PC-9 (cell line): ENCODE measurements at regions not wholly inside any gene's neighbourhood (a gene's known extent, or its start where the extent isn't known, plus 50 kb on each side); places are given as distances from the start of the nearest gene placed in this dataset.

ENCODE experiments used
- BruUV-seq: library from RNA; stranded (reverse); fragments of 400-500 nt; replicated peaks from 2 replicates; lab custom pipeline; 2021; lab: Mats Ljungman, UMichigan
- CTCF ChIA-PET: fragments of 300-600 bp; sonication (Branson Sonifier 250); formaldehyde crosslinking; loops from one replicate; lab custom pipeline; 2022; ENCODE audit warnings: antibody characterized with exemption; lab: Charles Lee
- POLR2A ChIA-PET: fragments of 300-600 bp; sonication (Branson Sonifier 250); formaldehyde crosslinking; loops from one replicate; lab custom pipeline; 2022; ENCODE audit warnings: antibody characterized with exemption; ENCODE audit not compliant: unreplicated experiment; lab: Charles Lee
- DNase-seq, 2 experiments: peaks; one replicate each; pipeline versions ENCODE4 v3.0.0 to v3.0.0-alpha.2; 2015 to 2022; ENCODE audit warnings: mixed read lengths in 1 of 2
- H2AFZ ChIP-seq: fragments of 200-600 bp; sonication (generic); 2 replicates; pipeline ENCODE4 v1.8.1; 2017; ENCODE audit warnings: antibody characterized with exemption
- H3F3A ChIP-seq: fragments of 200-600 bp; sonication (generic); 2 replicates; pipeline ENCODE4 v1.8.1; 2017; ENCODE audit warnings: antibody characterized with exemption, mild to moderate bottlenecking, low read depth; ENCODE audit not compliant: insufficient read depth
- H3K27ac ChIP-seq: fragments of 200-600 bp; sonication (generic); 2 replicates; pipeline ENCODE4 v1.6.1; 2016; ENCODE audit warnings: mixed run types
- H3K27me3 ChIP-seq: fragments of 200-600 bp; sonication (generic); 2 replicates; pipeline ENCODE4 v1.6.1; 2016; ENCODE audit warnings: low read depth, mixed run types; ENCODE audit not compliant: insufficient read depth
- H3K36me3 ChIP-seq: fragments of 200-600 bp; sonication (generic); 2 replicates; pipeline ENCODE4 v1.6.1; 2016; ENCODE audit warnings: low read depth, mixed run types
- H3K4me1 ChIP-seq: fragments of 200-600 bp; sonication (generic); replicated peaks from 2 replicates; pipeline ENCODE4 v1.6.1; 2016; ENCODE audit warnings: mixed run types; ENCODE audit not compliant: insufficient read depth
- H3K4me2 ChIP-seq: fragments of 200-600 bp; sonication (generic); 2 replicates; pipeline ENCODE4 v1.6.1; 2017; ENCODE audit warnings: mixed run types
- H3K4me3 ChIP-seq: fragments of 200-600 bp; sonication (generic); 2 replicates; pipeline ENCODE4 v1.6.1; 2016; ENCODE audit warnings: mixed run types
- H3K79me2 ChIP-seq: fragments of 200-600 bp; sonication (generic); 2 replicates; pipeline ENCODE4 v1.6.1; 2017; ENCODE audit warnings: low read depth, mixed run types
- H3K9me2 ChIP-seq: fragments of 200-600 bp; sonication (generic); 2 replicates; pipeline ENCODE4 v1.8.1; 2017; ENCODE audit warnings: mild to moderate bottlenecking; ENCODE audit not compliant: insufficient read depth
- H3K9me3 ChIP-seq: fragments of 200-600 bp; sonication (generic); 2 replicates; pipeline ENCODE4 v1.8.1; 2016; ENCODE audit warnings: low read depth; ENCODE audit not compliant: insufficient read depth
- H4K20me1 ChIP-seq: fragments of 200-600 bp; sonication (generic); 2 replicates; pipeline ENCODE4 v1.8.1; 2017; ENCODE audit not compliant: insufficient read depth
- EZH2 ChIP-seq: fragments of 200-600 bp; sonication (generic); IDR thresholded peaks from 2 replicates; pipeline ENCODE4 v1.8.0; 2017; ENCODE audit warnings: antibody characterized with exemption, low read depth
- intact Hi-C: fragments of 100-400 bp; cut with micrococcal nuclease; formaldehyde crosslinking; loops from one replicate; pipeline ENCODE4 v1.10.0; 2022; ENCODE audit not compliant: unreplicated experiment
- TF ChIP-seq, protein P1 (sequence below): fragments of 200-600 bp; sonication (generic); conservative IDR thresholded peaks from 2 replicates; pipeline ENCODE4 v1.6.1; 2017; ENCODE audit warnings: mixed run types, antibody characterized with exemption, mild to moderate bottlenecking, moderate library complexity

DNA sequence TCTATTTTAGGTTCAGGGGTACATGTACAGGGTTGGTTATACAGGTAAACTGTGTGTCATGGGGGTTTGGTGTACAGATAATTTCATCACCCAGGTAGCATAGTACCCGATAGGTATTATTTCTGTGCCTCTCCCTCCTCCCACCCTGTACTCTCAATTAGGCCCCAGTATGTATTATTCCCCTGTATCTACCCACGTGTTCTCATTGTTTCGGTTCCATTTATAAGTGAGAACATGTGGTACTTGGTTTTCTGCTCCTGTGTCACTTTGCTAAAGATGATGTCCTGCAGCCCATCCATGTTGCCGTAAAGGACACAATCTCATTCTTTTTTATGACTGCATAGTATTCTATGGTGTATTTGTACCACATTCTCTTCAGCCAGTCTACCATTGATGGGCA is 96.8 kb upstream of the SLC24A2 start:
- no peak for TF ChIP-seq EZH2
- TF ChIP-seq, protein P1, sequence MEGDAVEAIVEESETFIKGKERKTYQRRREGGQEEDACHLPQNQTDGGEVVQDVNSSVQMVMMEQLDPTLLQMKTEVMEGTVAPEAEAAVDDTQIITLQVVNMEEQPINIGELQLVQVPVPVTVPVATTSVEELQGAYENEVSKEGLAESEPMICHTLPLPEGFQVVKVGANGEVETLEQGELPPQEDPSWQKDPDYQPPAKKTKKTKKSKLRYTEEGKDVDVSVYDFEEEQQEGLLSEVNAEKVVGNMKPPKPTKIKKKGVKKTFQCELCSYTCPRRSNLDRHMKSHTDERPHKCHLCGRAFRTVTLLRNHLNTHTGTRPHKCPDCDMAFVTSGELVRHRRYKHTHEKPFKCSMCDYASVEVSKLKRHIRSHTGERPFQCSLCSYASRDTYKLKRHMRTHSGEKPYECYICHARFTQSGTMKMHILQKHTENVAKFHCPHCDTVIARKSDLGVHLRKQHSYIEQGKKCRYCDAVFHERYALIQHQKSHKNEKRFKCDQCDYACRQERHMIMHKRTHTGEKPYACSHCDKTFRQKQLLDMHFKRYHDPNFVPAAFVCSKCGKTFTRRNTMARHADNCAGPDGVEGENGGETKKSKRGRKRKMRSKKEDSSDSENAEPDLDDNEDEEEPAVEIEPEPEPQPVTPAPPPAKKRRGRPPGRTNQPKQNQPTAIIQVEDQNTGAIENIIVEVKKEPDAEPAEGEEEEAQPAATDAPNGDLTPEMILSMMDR, result no peak
- intact Hi-C loops, result no loop called here
- no peaks in the 10 kb centered on the region for H4K20me1 ChIP-seq

DNA sequence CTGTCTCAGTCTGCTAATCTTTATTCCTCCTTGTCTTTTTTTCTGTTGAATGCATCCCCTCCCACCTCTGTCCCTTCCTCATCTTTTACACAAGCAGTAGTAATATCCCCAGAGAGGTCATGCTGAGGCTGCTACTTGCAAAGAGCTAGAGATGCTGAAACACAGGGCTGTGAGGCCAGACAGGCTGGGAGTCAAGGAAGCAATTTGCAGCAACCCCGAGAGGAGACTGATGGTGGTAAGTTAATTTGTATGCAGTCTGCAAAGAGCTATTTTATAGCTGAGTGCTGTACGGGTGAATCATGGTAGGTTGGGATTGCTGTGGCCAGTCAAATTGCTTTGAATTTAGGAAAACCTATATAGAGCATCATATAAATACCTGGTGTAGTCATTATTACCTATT is 90.2 kb upstream of the SLC24A2 start:
- no peak overlapping the region for H3K27ac ChIP-seq
- peaks cover 6% of the 10 kb centered on the region; the same call in 1 of the 2 replicates for H3K27me3 ChIP-seq
- H3K9me2 ChIP-seq, result no peaks in the 10 kb centered on the region
- no peaks in the 10 kb centered on the region for H3K9me3 ChIP-seq
- no peaks in the 10 kb centered on the region for H3K4me1 ChIP-seq
- no peak overlapping the region for H2AFZ ChIP-seq
- H4K20me1 ChIP-seq, result no peaks in the 10 kb centered on the region
- CTCF ChIA-PET, result no interaction called here
- TF ChIP-seq EZH2, result no peak
- TF ChIP-seq, protein P1, result no peak
- POLR2A ChIA-PET, result no interaction called here
- H3K4me2 ChIP-seq, result no peak overlapping the region
- H3K4me3 ChIP-seq, result no peak overlapping the region
- no peaks in the 10 kb centered on the region for H3K36me3 ChIP-seq
- no peaks in the 10 kb centered on the region for H3F3A ChIP-seq
- BruUV-seq, result no TSS peak
- intact Hi-C loops, result no loop called here
- no peaks in the 10 kb centered on the region for H3K79me2 ChIP-seq
- DNase-seq, result no peak

More for the DNA sequence above, 96.8 kb upstream of the SLC24A2 start:
- Histone ChIP-seq H3K4me1 (no peaks in the 10 kb centered on the region), H3K9me3 (no peaks in the 10 kb centered on the region), H3F3A (no peaks in the 10 kb centered on the region), H3K4me3 (no peak overlapping the region), H2AFZ (no peak overlapping the region), H3K79me2 (no peaks in the 10 kb centered on the region), H3K27ac (no peak overlapping the region), H3K27me3 (peaks cover 10% of the 10 kb centered on the region; the same call in 1 of the 2 replicates), H3K9me2 (no peaks in the 10 kb centered on the region), H3K36me3 (no peaks in the 10 kb centered on the region), H3K4me2 (no peak overlapping the region)
- no peak for DNase-seq
- ChIA-PET CTCF (no interaction called here), POLR2A (no interaction called here)
- BruUV-seq, result no TSS peak

DNA sequence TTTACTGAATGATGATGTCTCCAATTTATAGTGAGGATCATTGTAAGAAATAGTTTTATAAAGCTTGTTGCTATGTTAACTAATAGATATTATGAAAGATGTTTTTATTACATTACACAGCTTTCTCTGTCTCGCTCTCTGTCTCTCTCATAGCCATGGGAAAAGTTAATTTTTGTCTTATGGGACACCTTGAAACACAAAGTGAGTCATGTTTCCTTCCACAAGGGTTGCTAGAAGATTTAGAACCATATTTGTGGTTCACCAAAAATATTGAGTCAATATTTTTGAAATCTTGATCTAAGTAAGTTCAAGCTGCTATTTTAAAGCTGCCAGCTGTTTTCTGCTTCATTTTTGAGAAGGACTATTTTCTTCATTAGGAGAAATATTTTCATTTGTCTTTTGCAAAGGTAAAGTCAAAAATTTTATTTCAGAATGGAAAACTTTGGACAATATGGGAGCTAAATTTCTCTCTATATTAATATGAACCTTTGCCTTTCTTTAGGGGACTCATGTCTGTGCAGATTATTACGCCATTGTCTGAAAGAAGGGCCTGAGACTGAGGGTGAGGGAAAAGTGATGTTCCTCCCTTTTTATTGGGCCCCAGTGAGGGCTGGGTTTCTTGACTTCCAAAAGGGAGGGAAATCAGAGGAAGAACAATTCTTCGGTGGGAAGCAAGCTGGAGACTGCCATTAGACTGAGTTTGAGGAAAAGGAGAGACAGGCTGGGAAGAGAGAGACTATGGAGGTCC is 87.9 kb upstream of the SLC24A2 start:
- no peaks in the 10 kb centered on the region for H3K36me3 ChIP-seq
- no peak for DNase-seq
- intact Hi-C loops, result no loop called here
- H3K79me2 ChIP-seq, result no peaks in the 10 kb centered on the region
- no peaks in the 10 kb centered on the region for H4K20me1 ChIP-seq
- no peak overlapping the region for H3K4me3 ChIP-seq
- H3F3A ChIP-seq, result no peaks in the 10 kb centered on the region
- no peaks in the 10 kb centered on the region; the same call in 1 of the 2 replicates for H3K27me3 ChIP-seq
- no peaks in the 10 kb centered on the region for H3K4me1 ChIP-seq
- no TSS peak for BruUV-seq
- H3K27ac ChIP-seq, result no peak overlapping the region
- H2AFZ ChIP-seq, result no peak overlapping the region
- POLR2A ChIA-PET, result no interaction called here
- no peaks in the 10 kb centered on the region for H3K9me2 ChIP-seq
- CTCF ChIA-PET, result no interaction called here
- TF ChIP-seq EZH2, result no peak
- TF ChIP-seq, protein P1, result no peak
- H3K9me3 ChIP-seq, result no peaks in the 10 kb centered on the region
- H3K4me2 ChIP-seq, result no peak overlapping the region
